ENCODE measurements at regions not wholly inside any gene's neighbourhood (a gene's known extent, or its start where the extent isn't known, plus 50 kb on each side); places are given as distances from the start of the nearest gene placed in this dataset.

DNA sequence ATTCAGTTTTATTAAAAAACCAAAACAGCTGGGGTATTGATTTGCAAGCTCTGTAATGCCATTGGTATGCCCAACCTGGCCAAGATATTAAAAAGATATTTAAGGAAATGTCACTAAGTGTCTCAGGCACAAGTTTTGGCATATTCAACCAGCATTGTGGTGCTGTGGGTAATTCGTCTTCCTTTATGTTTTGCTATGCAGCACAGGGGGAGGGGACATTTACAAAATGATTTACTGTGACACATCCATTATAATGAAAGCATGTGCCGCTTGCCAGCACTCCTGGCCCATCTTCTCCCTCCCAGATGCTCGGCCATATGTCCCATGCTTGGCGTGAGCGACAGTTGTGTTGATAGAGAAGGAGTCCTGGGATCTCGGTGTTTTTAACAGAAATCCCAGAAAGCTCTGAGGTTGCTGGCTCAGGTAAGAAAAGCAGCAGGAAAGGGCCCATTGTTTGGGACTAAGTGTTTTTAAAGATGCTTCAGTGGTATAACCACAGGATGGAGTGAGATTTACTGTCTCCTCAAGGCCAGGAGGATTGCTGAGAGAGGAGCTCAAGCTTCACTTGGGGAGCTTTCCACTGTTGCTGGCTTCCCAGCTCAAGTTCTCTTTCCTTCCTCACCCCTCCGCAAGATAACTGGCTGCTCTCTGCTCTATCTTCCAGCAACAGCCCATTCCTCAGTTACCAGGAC lies 158.2 kb upstream of the TSC22D2 start:
- Histone ChIP-seq H3K4me3 (no peak overlapping the region), H3K27ac (no peak overlapping the region), H3K9me3 (no peaks in the 10 kb centered on the region), H3K4me1 (replicated peaks) (no peaks in the 10 kb centered on the region), H3K27me3 (replicated peaks; ENCODE audit: insufficient read depth) (no peaks in the 10 kb centered on the region), H3K36me3 (no peaks in the 10 kb centered on the region)
- intact Hi-C loops (cut with DNase I) = no loop called here
- no peak for DNase-seq (ENCODE audit: low spot score)
- TF ChIP-seq POLR2AphosphoS5 (IDR thresholded peaks at IDR 0.05) (no peak), POLR2A (IDR thresholded peaks at IDR 0.05) (no peak)
- TF ChIP-seq, protein P1, sequence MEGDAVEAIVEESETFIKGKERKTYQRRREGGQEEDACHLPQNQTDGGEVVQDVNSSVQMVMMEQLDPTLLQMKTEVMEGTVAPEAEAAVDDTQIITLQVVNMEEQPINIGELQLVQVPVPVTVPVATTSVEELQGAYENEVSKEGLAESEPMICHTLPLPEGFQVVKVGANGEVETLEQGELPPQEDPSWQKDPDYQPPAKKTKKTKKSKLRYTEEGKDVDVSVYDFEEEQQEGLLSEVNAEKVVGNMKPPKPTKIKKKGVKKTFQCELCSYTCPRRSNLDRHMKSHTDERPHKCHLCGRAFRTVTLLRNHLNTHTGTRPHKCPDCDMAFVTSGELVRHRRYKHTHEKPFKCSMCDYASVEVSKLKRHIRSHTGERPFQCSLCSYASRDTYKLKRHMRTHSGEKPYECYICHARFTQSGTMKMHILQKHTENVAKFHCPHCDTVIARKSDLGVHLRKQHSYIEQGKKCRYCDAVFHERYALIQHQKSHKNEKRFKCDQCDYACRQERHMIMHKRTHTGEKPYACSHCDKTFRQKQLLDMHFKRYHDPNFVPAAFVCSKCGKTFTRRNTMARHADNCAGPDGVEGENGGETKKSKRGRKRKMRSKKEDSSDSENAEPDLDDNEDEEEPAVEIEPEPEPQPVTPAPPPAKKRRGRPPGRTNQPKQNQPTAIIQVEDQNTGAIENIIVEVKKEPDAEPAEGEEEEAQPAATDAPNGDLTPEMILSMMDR (IDR thresholded peaks at IDR 0.05) = no peak
- 58% methylated on average over 7 of the region's 7 CpGs for WGBS

DNA sequence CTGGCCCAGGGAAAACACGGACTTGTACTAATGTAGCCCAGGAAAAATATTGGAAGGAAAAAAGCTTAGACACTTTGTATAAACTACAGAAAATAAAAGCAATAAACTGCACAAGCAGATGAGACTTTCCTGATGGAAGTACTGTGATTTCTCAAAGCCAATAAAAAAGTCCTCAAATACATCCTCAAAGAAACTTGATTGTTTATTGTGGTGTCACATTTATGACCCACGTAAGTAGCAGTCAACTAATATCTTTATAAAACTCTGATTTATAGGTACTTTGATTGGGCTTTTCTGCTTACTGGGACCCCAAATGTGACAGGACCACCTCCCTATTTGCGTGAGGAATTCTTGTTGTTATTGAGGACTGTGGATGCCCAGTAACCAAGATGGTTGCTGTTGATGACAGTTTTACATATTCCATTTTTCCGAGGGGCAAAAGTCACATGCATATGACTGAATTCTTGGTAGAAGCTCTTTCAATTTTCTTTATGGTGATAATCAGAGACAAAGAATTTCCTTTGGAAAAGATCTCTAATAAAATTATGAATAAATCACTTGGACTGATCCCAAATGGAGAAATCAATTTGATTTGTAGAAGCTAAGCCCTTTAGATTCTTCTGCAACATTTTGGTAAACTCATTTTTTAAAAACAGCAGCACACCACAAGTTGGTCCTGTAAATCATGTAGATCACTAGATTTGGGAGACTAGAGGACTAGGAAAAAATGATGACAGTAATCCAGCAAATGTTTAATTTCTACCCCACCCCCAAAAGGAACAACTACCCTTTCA lies 159.0 kb upstream of the TSC22D2 start:
- WGBS = 39% methylated on average over 4 of the region's 4 CpGs
- Histone ChIP-seq H3K27me3 (replicated peaks; ENCODE audit: insufficient read depth) (no peaks in the 10 kb centered on the region), H3K36me3 (no peaks in the 10 kb centered on the region), H3K27ac (no peak overlapping the region), H3K4me1 (replicated peaks) (no peaks in the 10 kb centered on the region), H3K9me3 (no peaks in the 10 kb centered on the region), H3K4me3 (no peak overlapping the region)
- DNase-seq (ENCODE audit: low spot score) = no peak
- intact Hi-C loops (cut with DNase I) = no loop called here
- TF ChIP-seq POLR2A (IDR thresholded peaks at IDR 0.05) (no peak), POLR2AphosphoS5 (IDR thresholded peaks at IDR 0.05) (no peak)
- TF ChIP-seq, protein P1 (IDR thresholded peaks at IDR 0.05) = no peak

DNA sequence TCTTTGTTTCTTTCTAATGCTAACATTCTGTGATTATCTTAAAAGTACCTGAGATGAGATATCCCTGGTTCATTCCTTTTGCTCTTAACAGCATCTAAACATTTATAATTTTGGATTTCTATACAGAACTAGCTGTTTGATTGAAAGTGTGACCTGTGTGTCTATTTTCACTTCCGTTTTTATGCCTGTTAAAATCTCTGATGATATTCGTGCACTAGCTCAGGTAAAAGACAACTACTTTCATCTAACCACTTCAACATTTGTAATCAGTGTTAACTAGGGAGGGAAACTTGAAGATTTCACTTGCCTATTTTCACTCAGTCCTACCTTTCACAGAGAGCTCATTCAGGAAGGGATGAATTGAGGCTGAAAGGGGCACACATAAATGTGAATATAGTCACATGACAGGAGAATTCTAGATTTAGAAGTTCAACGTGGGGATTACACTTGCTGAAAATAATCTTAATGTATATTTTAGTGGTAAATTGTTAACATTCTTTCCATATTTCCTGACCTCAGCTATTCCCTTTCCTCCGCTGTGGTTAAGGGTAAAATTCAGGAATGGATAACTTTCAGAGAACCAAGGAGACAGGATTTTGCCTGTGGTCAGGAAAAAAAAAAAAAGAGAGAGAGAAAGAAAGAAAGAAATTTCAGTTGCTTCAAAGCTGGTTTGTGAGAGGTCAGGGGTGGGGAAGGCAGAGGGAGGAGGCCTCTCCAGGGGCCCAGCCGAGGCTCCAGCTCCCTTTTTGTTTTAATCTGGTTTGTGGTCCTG lies 159.8 kb upstream of the TSC22D2 start:
- intact Hi-C loops (cut with DNase I) = no loop called here
- no peaks in the 10 kb centered on the region for H3K27me3 ChIP-seq (replicated peaks; ENCODE audit: insufficient read depth)
- H3K4me3 ChIP-seq = no peak overlapping the region
- TF ChIP-seq, protein P1 (IDR thresholded peaks at IDR 0.05) = no peak
- TF ChIP-seq POLR2AphosphoS5 (IDR thresholded peaks at IDR 0.05) (no peak), POLR2A (IDR thresholded peaks at IDR 0.05) (no peak)
- 59% methylated on average over 5 of the region's 5 CpGs for WGBS
- H3K4me1 ChIP-seq (replicated peaks) = no peaks in the 10 kb centered on the region
- H3K27ac ChIP-seq = no peak overlapping the region
- no peak for DNase-seq (ENCODE audit: low spot score)
- no peaks in the 10 kb centered on the region for H3K36me3 ChIP-seq
- no peaks in the 10 kb centered on the region for H3K9me3 ChIP-seq

DNA sequence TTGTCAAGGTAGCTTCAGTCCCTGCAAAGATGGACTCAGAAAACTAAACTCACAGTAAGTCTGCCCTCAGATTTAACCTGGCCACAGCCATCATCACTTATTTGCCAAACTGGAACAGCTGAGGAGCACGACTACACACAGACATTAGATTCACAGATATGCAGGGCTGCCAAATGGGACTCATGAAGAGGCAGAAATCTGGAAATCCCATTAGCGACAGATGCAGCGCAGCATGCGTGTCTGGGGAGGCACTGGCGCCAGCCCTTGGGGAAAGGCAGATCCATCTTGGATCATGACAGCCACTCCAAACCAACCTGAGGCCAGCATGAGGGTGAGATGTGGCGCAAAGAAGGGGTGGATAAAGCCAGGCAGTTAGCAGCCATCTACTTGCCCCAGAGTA lies 160.7 kb upstream of the TSC22D2 start:
- 96% methylated on average over 6 of the region's 6 CpGs for WGBS
- H3K4me1 ChIP-seq (replicated peaks) = no peaks in the 10 kb centered on the region
- no peak overlapping the region for H3K4me3 ChIP-seq
- H3K36me3 ChIP-seq = no peaks in the 10 kb centered on the region
- no peaks in the 10 kb centered on the region for H3K27me3 ChIP-seq (replicated peaks; ENCODE audit: insufficient read depth)
- no peak overlapping the region for H3K27ac ChIP-seq
- intact Hi-C loops (cut with DNase I) = no loop called here
- no peaks in the 10 kb centered on the region for H3K9me3 ChIP-seq
- TF ChIP-seq POLR2AphosphoS5 (IDR thresholded peaks at IDR 0.05) = no peak
- TF ChIP-seq POLR2A (IDR thresholded peaks at IDR 0.05) = no peak
- TF ChIP-seq, protein P1 (IDR thresholded peaks at IDR 0.05) = no peak
- no peak for DNase-seq (ENCODE audit: low spot score)
